Body of pancreas (tissue), 4 donors: ENCODE measurements at regions not wholly inside any gene's neighbourhood (a gene's known extent, or its start where the extent isn't known, plus 50 kb on each side); places are given as distances from the start of the nearest gene placed in this dataset.

ENCODE experiments used
- ATAC-seq: fragments of 150-250 bp; one replicate; pipeline ENCODE4 v1.9.1; 2016
- DNase-seq, 4 donors: peaks; one replicate each; pipeline ENCODE4 v3.0.0-alpha.2; 2019
- H3K27ac ChIP-seq, 4 donors: fragments of 200-600 bp; sonication (generic); 1 replicate in 3 of 4; 2 replicates in 1 of 4; pipeline versions ENCODE4 v1.5.1 to v1.6.1; 2016 to 2019; ENCODE audit warnings: mild to moderate bottlenecking in 1 of 4, mixed read lengths in 1 of 4, moderate library complexity in 1 of 4
- H3K27me3 ChIP-seq, 2 donors: fragments of 200-600 bp; sonication (generic); one replicate each; pipeline ENCODE4 v1.6.0; 2016; ENCODE audit warnings: mild to moderate bottlenecking in 1 of 2
- H3K36me3 ChIP-seq, 2 donors: fragments of 200-600 bp; sonication (generic); replicated peaks in 1 of 2; 2 replicates each; pipeline ENCODE4 v1.5.1; 2016; ENCODE audit warnings: low read depth in 2 of 2; ENCODE audit not compliant: insufficient read depth in 1 of 2
- H3K4me1 ChIP-seq: fragments of 200-600 bp; sonication (generic); one replicate; pipeline ENCODE4 v1.6.0; 2016
- H3K4me3 ChIP-seq, 2 donors: fragments of 200-600 bp; sonication (generic); 1 replicate in 1 of 2; 2 replicates in 1 of 2; pipeline ENCODE4 v1.5.1; 2016 to 2019
- H3K9me3 ChIP-seq, 3 donors: fragments of 200-600 bp; sonication (generic); 1 replicate in 2 of 3; 2 replicates in 1 of 3; pipeline ENCODE4 v1.5.1; 2016
- CTCF ChIP-seq, 7 experiments: fragments of 450-650 bp in 4 of 7; fragments of 200-600 bp in 3 of 7; sonication (generic) in 3 of 7; IDR thresholded peaks; one replicate each; pipeline ENCODE4 v1.5.1; 2016 to 2019; ENCODE audit warnings: antibody characterized with exemption in 7 of 7
- POLR2A ChIP-seq, 3 donors: fragments of 450-650 bp; IDR thresholded peaks; one replicate each; pipeline ENCODE4 v1.6.1; 2016; ENCODE audit warnings: antibody characterized with exemption in 3 of 3, mild to moderate bottlenecking in 2 of 3
- WGBS, 2 donors: methylation state at CpG; one replicate each; pipeline ENCODE4 v1.1.5; 2017; 5-methylcytosine and 5-hydroxymethylcytosine counted together
- intact Hi-C: fragments of 100-400 bp; cut with DNase I; formaldehyde crosslinking; loops from one replicate; pipeline ENCODE4 v1.15.1; 2023

DNA sequence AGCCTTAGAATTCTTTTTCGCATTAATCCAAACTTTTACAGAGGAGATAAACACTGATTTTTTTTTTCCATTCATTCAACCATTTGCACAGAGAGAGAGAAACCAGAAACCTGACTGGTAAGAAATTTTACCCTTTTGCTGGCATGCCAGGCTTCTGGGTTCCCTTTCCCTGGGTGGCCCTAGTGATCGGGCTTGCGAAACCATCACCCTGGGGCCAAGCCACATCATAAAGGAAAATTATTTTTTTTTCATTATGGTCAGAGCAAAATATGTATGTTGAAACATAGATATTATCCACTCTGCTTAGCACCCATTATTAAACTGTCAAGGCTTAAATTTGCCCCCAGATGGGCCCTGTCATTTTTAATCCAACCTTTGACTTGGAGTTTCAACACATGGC is 55.4 kb upstream of the INHBA start:
- DNase-seq (no peak), ATAC-seq (no peak)
- Histone ChIP-seq H3K4me1 (no peaks in the 10 kb centered on the region), H3K36me3 (no peaks in the 10 kb centered on the region), H3K4me3 (no peak overlapping the region), H3K9me3 (no peaks in the 10 kb centered on the region), H3K27ac (no peak overlapping the region), H3K27me3 (no peaks in the 10 kb centered on the region)
- no peak for TF ChIP-seq CTCF (IDR thresholded peaks at IDR 0.05)
- no peak for TF ChIP-seq POLR2A (IDR thresholded peaks at IDR 0.05)
- 29 to 60% methylated on average over 3 of the region's 3 CpGs for WGBS, 2 donors
- intact Hi-C loops = no loop called here

DNA sequence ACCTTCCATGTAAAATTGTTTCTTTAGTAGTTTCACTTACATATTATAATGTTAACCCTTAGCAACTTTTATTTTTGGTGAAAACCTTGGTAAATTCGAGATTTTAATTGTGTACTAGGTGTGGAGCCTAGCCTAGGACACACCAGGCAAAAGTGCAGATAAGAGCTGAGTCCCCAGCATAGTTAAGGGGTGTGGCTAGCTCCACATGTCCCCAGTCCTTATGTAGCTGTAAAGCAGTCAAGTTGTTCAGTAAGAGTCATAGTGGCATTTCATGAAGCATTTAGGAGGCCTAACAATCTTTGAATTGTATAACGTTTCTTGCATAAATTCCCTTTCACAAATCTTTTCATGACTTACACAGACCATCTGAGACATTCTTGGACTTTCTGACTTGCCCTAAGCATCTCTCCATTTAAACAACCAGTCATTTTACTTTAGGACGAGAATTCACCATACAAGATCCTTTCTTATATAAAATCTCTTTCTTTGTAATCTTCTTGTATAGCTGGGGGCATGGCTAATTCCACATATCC is 53.8 kb upstream of the INHBA start:
- intact Hi-C loops = no loop called here
- no peaks in the 10 kb centered on the region for H3K27me3 ChIP-seq
- H3K36me3 ChIP-seq = no peaks in the 10 kb centered on the region
- H3K4me3 ChIP-seq = no peak overlapping the region
- TF ChIP-seq POLR2A (IDR thresholded peaks at IDR 0.05) = no peak
- TF ChIP-seq CTCF (IDR thresholded peaks at IDR 0.05) = no peak
- ATAC-seq (no peak), DNase-seq (no peak)
- no peaks in the 10 kb centered on the region for H3K9me3 ChIP-seq
- H3K27ac ChIP-seq = no peak overlapping the region
- no peaks in the 10 kb centered on the region for H3K4me1 ChIP-seq
- WGBS, 2 donors = 29 to 36% methylated on average over 3 of the region's 3 CpGs

GRCh38 chr7:41755096-41755495 is 52.2 kb upstream of the INHBA start:
- no peak for DNase-seq
- intact Hi-C loops = no loop called here
- no peak for ATAC-seq
- TF ChIP-seq POLR2A (IDR thresholded peaks at IDR 0.05) (no peak), CTCF (IDR thresholded peaks at IDR 0.05) (no peak)
- Histone ChIP-seq H3K4me3 (no peak overlapping the region), H3K27me3 (no peaks in the 10 kb centered on the region), H3K9me3 (no peaks in the 10 kb centered on the region), H3K27ac (no peak overlapping the region), H3K4me1 (no peaks in the 10 kb centered on the region), H3K36me3 (no peaks in the 10 kb centered on the region)
- WGBS, 2 donors = 46 to 66% methylated on average over 1 of the region's 1 CpG

DNA sequence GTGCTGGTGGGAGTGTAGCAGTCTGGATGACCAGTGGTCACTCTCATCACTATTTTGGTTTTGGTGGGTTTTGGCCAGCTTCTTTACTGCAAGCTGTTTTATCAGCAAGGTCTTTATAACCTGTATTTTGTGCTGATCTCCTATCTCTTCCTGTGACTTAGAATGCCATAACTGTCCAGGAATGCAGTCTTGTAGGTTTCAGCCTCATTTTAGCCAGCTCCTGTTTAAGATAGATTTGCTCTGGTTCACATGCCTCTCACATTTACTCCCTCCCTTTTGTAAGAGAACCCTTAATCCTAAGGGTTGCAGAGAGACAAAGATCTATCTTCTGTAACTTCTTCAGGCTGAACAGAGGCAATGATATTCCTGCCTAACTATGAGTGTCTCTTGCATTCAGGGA is 51.2 kb upstream of the INHBA start:
- intact Hi-C loops = no loop called here
- no peak overlapping the region for H3K4me3 ChIP-seq
- no peaks in the 10 kb centered on the region for H3K27me3 ChIP-seq
- no peaks in the 10 kb centered on the region for H3K4me1 ChIP-seq
- no peak for DNase-seq
- no peak overlapping the region for H3K27ac ChIP-seq
- H3K9me3 ChIP-seq = no peaks in the 10 kb centered on the region
- H3K36me3 ChIP-seq = no peaks in the 10 kb centered on the region
- ATAC-seq = no peak
- TF ChIP-seq CTCF (IDR thresholded peaks at IDR 0.05) (no peak), POLR2A (IDR thresholded peaks at IDR 0.05) (no peak)
